Transverse colon (tissue), 4 donors: ENCODE measurements at regions not wholly inside any gene's neighbourhood (a gene's known extent, or its start where the extent isn't known, plus 50 kb on each side); places are given as distances from the start of the nearest gene placed in this dataset.

Source experiments
- DNase-seq: peaks from one replicate; pipeline ENCODE4 v3.0.0-alpha.2; 2019
- H3K27ac ChIP-seq, 4 donors: fragments of 200-600 bp; sonication (generic); 2 replicates each; pipeline ENCODE4 v1.5.1; 2016 to 2018; ENCODE audit warnings: inconsistent platforms in 4 of 4
- H3K27me3 ChIP-seq: fragments of 200-600 bp; sonication (generic); 2 replicates; pipeline ENCODE4 v1.5.1; 2017; ENCODE audit warnings: inconsistent platforms
- H3K36me3 ChIP-seq, 4 donors: fragments of 200-600 bp; sonication (generic); 2 replicates each; pipeline ENCODE4 v1.5.1; 2017 to 2019; ENCODE audit warnings: inconsistent platforms in 4 of 4
- H3K4me1 ChIP-seq, 4 donors: fragments of 200-600 bp; sonication (generic); 2 replicates each; pipeline ENCODE4 v1.5.1; 2017 to 2020; ENCODE audit warnings: inconsistent platforms in 4 of 4
- H3K4me3 ChIP-seq, 4 donors: fragments of 200-600 bp; sonication (generic); 1 replicate in 1 of 4; 2 replicates in 3 of 4; pipeline versions ENCODE4 v1.5.1 to v1.6.1; 2017 to 2019; ENCODE audit warnings: inconsistent platforms in 4 of 4
- H3K9me3 ChIP-seq, 2 donors: fragments of 200-600 bp; sonication (generic); 2 replicates each; pipeline ENCODE4 v1.5.1; 2017 to 2019; ENCODE audit warnings: inconsistent platforms in 2 of 2
- EP300 ChIP-seq: sonication (generic); formaldehyde crosslinking; IDR thresholded peaks from one replicate; pipeline ENCODE4 v1.6.1; 2017; ENCODE audit warnings: antibody characterized with exemption, low read depth
- POLR2A ChIP-seq: fragments of 450-650 bp; IDR thresholded peaks from one replicate; pipeline ENCODE4 v1.6.1; 2016; ENCODE audit warnings: antibody characterized with exemption, mild to moderate bottlenecking, moderate library complexity
- POLR2AphosphoS5 ChIP-seq, 3 donors: sonication (generic); formaldehyde crosslinking; IDR thresholded peaks; one replicate each; pipeline ENCODE4 v1.6.1; 2016; ENCODE audit warnings: antibody characterized with exemption in 3 of 3
- WGBS, 2 donors: methylation state at CpG; one replicate each; pipeline ENCODE4 v1.1.5; 2018; ENCODE audit warnings: low coverage in 1 of 2; 5-methylcytosine and 5-hydroxymethylcytosine counted together
- in situ Hi-C, 4 donors: fragments of 200-750 bp; cut with MboI; loops; one replicate each; pipeline versions ENCODE4 v1.15.0 to v1.15.1; 2017; ENCODE audit warnings: low sequenced_read_pairs in 3 of 4, low pct_ligation_motif_present in 1 of 4, low pct_unique_long_range_greater_than_20kb in 1 of 4
- intact Hi-C: fragments of 100-400 bp; cut with DNase I; formaldehyde crosslinking; loops from one replicate; pipeline ENCODE4 v1.15.1; 2023; ENCODE audit warnings: low total_unique reads
- TF ChIP-seq, protein P1 (sequence below), 5 experiments: fragments of 200-600 bp in 3 of 5; fragments of 450-650 bp in 2 of 5; sonication (generic) in 3 of 5; IDR thresholded peaks; 1 replicate in 2 of 5; 2 replicates in 3 of 5; pipeline ENCODE4 v1.5.1; 2016 to 2017; ENCODE audit warnings: antibody characterized with exemption in 5 of 5, inconsistent platforms in 3 of 5, mild to moderate bottlenecking in 2 of 5, moderate library complexity in 1 of 5

DNA sequence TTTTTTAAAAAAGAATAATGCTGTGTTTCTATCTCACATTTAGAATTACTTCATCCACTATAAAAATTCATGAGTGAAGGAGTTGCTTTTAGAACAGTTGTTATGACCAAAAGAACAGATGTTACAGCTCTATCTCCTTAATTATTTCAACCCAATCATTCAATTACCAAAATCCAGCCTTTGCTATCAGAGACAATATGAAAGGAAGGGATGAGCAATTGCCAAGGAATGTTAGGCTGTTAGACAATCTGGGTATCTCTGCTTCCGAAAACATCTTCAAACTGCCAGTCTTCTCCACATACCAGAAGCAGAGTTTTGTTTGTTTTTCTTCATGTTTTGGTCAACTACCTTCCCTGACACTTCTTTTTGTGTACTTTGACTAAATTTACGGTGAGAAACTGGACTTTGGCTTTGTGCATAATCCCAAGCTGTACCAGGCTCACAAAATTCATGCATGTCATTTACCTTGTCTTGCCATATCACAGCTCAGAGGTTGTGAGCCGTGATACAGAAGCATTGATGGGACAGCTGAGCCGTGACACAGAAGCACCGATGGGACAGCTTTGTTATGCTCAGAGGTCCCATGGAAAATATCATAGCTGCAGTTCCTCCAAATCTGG is 405.5 kb downstream of the KIF4B start:
- TF ChIP-seq POLR2A, result no peak
- TF ChIP-seq EP300, result no peak
- TF ChIP-seq, protein P1, sequence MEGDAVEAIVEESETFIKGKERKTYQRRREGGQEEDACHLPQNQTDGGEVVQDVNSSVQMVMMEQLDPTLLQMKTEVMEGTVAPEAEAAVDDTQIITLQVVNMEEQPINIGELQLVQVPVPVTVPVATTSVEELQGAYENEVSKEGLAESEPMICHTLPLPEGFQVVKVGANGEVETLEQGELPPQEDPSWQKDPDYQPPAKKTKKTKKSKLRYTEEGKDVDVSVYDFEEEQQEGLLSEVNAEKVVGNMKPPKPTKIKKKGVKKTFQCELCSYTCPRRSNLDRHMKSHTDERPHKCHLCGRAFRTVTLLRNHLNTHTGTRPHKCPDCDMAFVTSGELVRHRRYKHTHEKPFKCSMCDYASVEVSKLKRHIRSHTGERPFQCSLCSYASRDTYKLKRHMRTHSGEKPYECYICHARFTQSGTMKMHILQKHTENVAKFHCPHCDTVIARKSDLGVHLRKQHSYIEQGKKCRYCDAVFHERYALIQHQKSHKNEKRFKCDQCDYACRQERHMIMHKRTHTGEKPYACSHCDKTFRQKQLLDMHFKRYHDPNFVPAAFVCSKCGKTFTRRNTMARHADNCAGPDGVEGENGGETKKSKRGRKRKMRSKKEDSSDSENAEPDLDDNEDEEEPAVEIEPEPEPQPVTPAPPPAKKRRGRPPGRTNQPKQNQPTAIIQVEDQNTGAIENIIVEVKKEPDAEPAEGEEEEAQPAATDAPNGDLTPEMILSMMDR (IDR thresholded peaks at IDR 0.05), result no peak
- no peak for TF ChIP-seq POLR2AphosphoS5 (IDR thresholded peaks at IDR 0.05)
- intact Hi-C loops (no loop called here), in situ Hi-C loops (no loop called here)
- no peak for DNase-seq
- Histone ChIP-seq H3K4me3 (no peak overlapping the region), H3K36me3 (no peaks in the 10 kb centered on the region), H3K27me3 (no peaks in the 10 kb centered on the region), H3K27ac (no peak overlapping the region), H3K4me1 (no peaks in the 10 kb centered on the region), H3K9me3 (no peaks in the 10 kb centered on the region)
- WGBS, 2 donors, result 56% methylated on average over 5 of the region's 5 CpGs; no CpG with 5 or more reads in 1 of the 2 donors

DNA sequence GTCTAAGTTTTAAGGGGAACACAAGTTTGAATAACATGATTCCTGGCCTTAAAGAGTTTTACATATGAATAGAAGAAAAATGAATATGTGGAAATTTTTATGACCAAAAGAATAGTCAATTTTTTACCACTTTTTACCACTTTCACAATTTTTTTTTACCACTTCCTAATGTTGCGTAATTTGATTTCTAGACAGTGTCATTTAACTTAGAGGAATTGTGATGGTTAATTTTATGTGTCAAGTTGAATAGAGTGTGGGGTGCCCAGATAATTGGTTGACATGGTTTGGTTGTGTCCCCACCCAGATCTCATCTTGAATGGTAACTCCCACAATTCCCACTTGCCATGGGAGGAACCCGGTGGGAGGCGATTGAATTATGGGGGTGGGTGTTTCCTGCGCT is 416.6 kb downstream of the KIF4B start:
- no peaks in the 10 kb centered on the region for H3K9me3 ChIP-seq
- DNase-seq, result no peak
- no peak overlapping the region for H3K4me3 ChIP-seq

DNA sequence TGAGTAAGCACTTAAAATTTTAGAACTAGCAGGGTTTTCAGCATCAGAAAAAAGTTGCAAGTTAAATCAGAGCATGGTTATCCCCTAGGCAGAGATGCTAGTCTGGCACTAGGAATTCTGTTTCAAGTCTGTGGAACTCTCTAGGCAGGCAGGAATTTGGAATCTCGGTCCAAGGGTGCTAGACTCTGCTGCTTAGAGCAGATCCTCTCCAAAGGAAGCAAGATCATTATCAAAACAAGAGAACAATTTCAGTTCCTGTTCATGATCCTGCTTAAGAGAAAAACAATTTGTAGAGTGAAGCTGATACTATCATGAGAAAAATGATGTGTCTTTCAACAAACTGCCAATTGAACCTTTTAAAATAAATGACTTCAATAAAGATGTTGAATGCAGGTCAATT is 420.7 kb downstream of the KIF4B start:
- no peaks in the 10 kb centered on the region for H3K9me3 ChIP-seq
- no peak overlapping the region for H3K27ac ChIP-seq
- 20% methylated on average over 1 of the region's 1 CpG; no CpG with 5 or more reads in 1 of the 2 donors for WGBS, 2 donors
- intact Hi-C loops (no loop called here), in situ Hi-C loops (no loop called here)
- TF ChIP-seq EP300 (no peak), POLR2A (no peak), POLR2AphosphoS5 (IDR thresholded peaks at IDR 0.05) (no peak)
- TF ChIP-seq, protein P1 (IDR thresholded peaks at IDR 0.05), result no peak
- H3K27me3 ChIP-seq, result no peaks in the 10 kb centered on the region
- no peak overlapping the region for H3K4me3 ChIP-seq
- no peaks in the 10 kb centered on the region for H3K4me1 ChIP-seq
- no peaks in the 10 kb centered on the region for H3K36me3 ChIP-seq
- no peak for DNase-seq

More for the DNA sequence above, 416.6 kb downstream of the KIF4B start:
- TF ChIP-seq, protein P1 (IDR thresholded peaks at IDR 0.05), result no peak
- TF ChIP-seq POLR2AphosphoS5 (IDR thresholded peaks at IDR 0.05), result no peak
- TF ChIP-seq POLR2A, result no peak
- no peak for TF ChIP-seq EP300
- H3K27ac ChIP-seq, result no peak overlapping the region
- in situ Hi-C loops, result no loop called here
- 90% methylated on average over 2 to 4 of the region's 4 CpGs for WGBS, 2 donors
- no peaks in the 10 kb centered on the region for H3K4me1 ChIP-seq
- H3K27me3 ChIP-seq, result no peaks in the 10 kb centered on the region
- H3K36me3 ChIP-seq, result no peaks in the 10 kb centered on the region
- intact Hi-C loops, result no loop called here

DNA sequence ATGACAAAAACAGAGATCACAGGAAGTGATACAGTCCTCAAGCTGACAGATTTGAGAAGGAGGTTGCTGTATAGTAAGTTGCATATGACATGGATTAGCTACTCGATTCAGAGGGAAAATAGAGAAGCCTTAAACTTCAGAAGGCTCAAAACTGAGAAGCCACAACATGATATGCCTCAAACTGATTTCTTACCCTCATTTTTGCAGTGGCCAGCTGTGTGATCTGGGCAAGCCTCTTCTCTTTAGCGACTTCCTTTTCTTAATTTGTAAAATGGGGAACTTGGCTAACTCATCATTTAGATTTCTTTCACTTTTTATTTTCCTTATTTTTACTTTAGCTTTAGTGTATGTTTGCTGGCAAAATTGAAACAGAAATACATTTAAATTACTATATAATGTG is 421.1 kb downstream of the KIF4B start:
- WGBS, 2 donors, result 54 to 80% methylated on average over 2 of the region's 2 CpGs
- Histone ChIP-seq H3K36me3 (no peaks in the 10 kb centered on the region), H3K27ac (no peak overlapping the region), H3K4me1 (no peaks in the 10 kb centered on the region), H3K9me3 (no peaks in the 10 kb centered on the region), H3K27me3 (no peaks in the 10 kb centered on the region), H3K4me3 (no peak overlapping the region)
- TF ChIP-seq POLR2A, result no peak
- no peak for TF ChIP-seq POLR2AphosphoS5 (IDR thresholded peaks at IDR 0.05)
- TF ChIP-seq, protein P1 (IDR thresholded peaks at IDR 0.05), result no peak
- TF ChIP-seq EP300, result no peak
- DNase-seq, result no peak
- intact Hi-C loops (no loop called here), in situ Hi-C loops (no loop called here)
